GM10266 (cell line): ENCODE measurements at regions not wholly inside any gene's neighbourhood (a gene's known extent, or its start where the extent isn't known, plus 50 kb on each side); places are given as distances from the start of the nearest gene placed in this dataset.

Experiments used
- DNase-seq: peaks from one replicate; pipeline ENCODE4 v3.0.0; 2012; ENCODE audit errors: extremely low spot score
- TF ChIP-seq, protein P1 (sequence below): IDR thresholded peaks from 2 replicates; pipeline ENCODE4 v1.5.1; 2012; ENCODE audit warnings: mild to moderate bottlenecking, low read depth; ENCODE audit not compliant: control insufficient read depth, insufficient read depth; ENCODE audit errors: missing control alignments

DNA sequence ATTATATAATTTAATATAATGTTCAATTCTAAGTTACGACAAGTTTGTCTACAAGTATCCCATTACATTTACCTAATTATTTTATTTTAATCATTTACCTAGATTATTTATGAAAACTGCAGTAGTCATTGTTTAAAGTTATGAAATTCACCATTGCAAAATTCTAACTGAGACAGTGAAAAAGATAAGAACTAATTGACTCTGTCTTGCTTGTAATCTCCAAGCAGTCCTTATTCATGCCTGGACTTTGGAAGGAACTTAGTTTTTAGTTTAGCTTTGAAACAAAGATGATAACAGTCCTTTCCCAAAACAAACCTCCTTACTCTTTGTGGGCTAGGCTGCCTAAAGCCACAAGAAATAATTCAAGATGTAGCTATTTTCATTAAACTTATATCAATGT lies 165.0 kb downstream of the SUCNR1 start:
- DNase-seq: no peak
- TF ChIP-seq, protein P1, sequence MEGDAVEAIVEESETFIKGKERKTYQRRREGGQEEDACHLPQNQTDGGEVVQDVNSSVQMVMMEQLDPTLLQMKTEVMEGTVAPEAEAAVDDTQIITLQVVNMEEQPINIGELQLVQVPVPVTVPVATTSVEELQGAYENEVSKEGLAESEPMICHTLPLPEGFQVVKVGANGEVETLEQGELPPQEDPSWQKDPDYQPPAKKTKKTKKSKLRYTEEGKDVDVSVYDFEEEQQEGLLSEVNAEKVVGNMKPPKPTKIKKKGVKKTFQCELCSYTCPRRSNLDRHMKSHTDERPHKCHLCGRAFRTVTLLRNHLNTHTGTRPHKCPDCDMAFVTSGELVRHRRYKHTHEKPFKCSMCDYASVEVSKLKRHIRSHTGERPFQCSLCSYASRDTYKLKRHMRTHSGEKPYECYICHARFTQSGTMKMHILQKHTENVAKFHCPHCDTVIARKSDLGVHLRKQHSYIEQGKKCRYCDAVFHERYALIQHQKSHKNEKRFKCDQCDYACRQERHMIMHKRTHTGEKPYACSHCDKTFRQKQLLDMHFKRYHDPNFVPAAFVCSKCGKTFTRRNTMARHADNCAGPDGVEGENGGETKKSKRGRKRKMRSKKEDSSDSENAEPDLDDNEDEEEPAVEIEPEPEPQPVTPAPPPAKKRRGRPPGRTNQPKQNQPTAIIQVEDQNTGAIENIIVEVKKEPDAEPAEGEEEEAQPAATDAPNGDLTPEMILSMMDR: no peak

- TF ChIP-seq, protein P1: no peak
- peak; percentile 9 for DNase-seq
Measured at GRCh38 chr3:152039887-152040286, 166.4 kb downstream of the SUCNR1 start.

DNA sequence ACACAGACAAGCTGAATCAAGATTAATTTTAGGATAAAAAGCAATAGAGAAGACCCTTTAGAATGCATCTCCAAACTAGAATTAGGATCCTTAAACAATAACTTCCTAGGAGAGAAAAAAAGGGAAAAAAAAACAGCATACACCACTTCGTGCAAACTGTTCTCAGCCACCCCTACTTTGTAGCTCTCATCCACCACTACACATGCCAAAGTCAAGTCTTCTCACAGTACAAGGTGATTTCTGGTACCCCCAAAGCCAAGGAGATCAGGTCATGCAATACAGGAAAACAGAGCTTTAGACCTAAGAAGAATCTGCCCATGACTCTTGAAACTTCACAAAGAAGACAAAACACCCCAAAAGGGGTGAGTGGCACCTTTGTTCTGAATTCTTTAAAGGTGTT lies 166.9 kb downstream of the SUCNR1 start:
- TF ChIP-seq, protein P1: no peak
- no peak for DNase-seq

GRCh38 chr3:152043620-152044019 lies 170.2 kb downstream of the SUCNR1 start:
- TF ChIP-seq, protein P1: no peak
- no peak for DNase-seq

DNA sequence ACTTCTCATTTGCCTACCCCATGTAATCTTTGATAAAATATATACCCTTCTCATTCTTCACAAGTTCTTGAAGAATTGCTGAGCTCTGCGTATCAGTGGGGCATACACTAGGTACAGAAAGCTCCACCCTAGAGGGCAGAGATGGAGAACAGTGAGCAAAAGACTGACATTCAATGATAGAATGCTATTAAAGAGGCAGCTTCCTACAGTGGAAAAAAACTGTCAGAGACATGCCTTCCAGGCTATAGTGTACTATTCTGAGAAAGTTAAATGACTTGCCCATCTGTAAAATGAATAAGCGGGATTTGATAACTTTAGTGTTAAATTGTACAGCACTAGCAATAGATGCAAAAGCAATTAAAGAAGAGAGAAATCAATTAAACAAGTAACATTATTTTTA lies 172.8 kb downstream of the SUCNR1 start:
- no peak for DNase-seq
- TF ChIP-seq, protein P1: no peak

DNA sequence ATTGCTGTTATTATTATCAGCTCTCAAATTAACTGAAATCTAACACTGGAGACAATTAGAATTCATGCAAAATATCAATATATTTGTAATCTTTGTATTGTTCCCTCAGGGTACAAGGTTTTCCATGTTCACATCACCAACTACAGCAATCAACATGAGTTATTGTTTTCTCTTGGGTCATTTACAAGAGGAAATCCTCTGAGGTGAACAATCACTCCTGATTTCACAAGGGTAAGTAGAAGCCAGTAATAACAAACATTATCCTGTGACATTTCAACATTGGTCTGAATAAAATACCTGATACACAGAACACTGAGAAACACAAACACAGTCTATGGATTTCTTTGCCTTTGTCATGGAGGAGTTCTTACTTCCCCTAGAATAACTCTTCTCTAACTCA lies 174.0 kb downstream of the SUCNR1 start:
- no peak for DNase-seq

GRCh38 chr3:152048831-152049230 lies 175.4 kb downstream of the SUCNR1 start:
- TF ChIP-seq, protein P1: no peak
- DNase-seq: no peak

More for the DNA sequence above, 174.0 kb downstream of the SUCNR1 start:
- TF ChIP-seq, protein P1: no peak
